ENCODE measurements at regions not wholly inside any gene's neighbourhood (a gene's known extent, or its start where the extent isn't known, plus 50 kb on each side); places are given as distances from the start of the nearest gene placed in this dataset.
"Not testable (repeated sequence)": the region's sequence is repeated elsewhere in the genome, so short reads cannot be mapped to it uniquely, and the experiment has no call there.

GRCh38 chr22:45061332-45061731, 51.5 kb upstream of the PHF21B start:
- no peak for DNase-seq (ENCODE audit: low read depth, low spot score)

DNA sequence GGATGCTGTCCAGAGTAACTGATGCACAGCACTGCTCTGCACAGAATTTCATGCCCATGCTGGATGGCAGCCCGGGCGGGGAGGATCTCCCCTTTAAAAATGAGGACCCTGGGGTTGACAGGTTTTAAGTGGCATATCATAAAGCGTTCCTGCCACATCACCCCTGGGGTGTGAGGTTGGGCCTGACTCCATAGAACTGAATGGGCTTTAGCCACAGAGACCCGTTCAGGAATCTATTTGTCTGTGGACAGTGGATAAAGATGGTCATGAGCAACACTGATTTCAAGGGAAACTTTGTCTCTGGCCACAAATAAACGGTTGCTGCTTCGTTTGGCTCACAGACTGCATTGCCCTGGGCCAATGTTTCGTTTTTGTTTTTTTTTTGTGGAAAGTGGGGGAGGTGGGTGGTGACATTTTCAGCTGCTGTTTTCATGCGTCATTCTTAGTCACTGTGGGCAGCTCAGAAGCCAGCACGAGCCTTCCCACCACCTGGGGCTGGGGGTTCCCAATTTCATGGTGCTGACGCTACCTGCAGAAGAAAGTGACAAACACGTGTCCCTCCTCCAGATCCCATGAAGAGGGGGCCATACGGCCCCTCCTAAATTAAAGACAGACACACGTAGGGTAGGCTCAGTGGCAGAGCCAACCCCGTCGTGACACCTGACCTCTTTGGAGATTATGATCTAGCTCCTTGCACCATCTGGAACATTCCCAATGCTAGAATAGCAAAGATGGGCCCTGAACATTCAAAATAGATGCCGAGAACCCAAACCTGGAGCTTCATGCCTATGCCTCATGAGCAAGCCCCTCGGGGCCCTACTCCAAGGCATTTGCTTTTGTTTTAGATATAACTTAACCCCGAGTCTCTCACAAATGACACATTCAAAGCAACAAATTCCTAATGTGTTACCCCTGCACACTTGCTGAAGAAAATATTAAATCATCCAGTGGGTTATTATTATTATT, 54.8 kb upstream of the PHF21B start:
- peak; percentile 6 for DNase-seq (ENCODE audit: low read depth, low spot score)

- no peak for DNase-seq (ENCODE audit: low read depth, low spot score)
Measured at GRCh38 chr22:45065726-45066125, 55.9 kb upstream of the PHF21B start.

DNA sequence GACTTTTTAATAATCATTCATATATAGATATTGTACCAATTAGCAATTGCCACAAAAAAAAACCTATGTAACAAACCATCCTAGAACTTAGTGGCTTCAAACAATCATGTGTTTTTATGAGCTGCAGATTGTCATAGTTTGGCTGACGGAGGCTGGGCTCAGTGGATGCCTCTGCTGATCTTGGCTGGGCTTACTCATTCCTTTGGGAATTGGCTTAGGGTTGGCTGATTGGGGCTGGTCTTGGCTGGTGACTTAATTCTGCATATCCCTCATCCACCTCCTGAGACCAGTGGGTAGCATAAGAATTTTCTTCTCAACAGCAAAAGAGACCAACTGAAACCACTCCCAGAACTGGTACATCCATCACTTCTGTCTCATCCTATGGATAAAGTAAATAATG, 57.9 kb upstream of the PHF21B start:
- DNase-seq (ENCODE audit: low read depth, low spot score), result no peak

- no peak for DNase-seq (ENCODE audit: low read depth, low spot score)
Measured at GRCh38 chr22:45069925-45070324, 60.1 kb upstream of the PHF21B start.

- DNase-seq (ENCODE audit: low read depth, low spot score), result no peak
Measured at GRCh38 chr22:45071618-45072017, 61.8 kb upstream of the PHF21B start.

- DNase-seq (ENCODE audit: low read depth, low spot score), result no peak
Measured at GRCh38 chr22:45072322-45072903, 62.6 kb upstream of the PHF21B start.

GRCh38 chr22:45073064-45073463, 63.3 kb upstream of the PHF21B start:
- DNase-seq (ENCODE audit: low read depth, low spot score), result no peak

- no peak for DNase-seq (ENCODE audit: low read depth, low spot score)
Measured at GRCh38 chr22:45077286-45077685, 67.5 kb upstream of the PHF21B start.

DNA sequence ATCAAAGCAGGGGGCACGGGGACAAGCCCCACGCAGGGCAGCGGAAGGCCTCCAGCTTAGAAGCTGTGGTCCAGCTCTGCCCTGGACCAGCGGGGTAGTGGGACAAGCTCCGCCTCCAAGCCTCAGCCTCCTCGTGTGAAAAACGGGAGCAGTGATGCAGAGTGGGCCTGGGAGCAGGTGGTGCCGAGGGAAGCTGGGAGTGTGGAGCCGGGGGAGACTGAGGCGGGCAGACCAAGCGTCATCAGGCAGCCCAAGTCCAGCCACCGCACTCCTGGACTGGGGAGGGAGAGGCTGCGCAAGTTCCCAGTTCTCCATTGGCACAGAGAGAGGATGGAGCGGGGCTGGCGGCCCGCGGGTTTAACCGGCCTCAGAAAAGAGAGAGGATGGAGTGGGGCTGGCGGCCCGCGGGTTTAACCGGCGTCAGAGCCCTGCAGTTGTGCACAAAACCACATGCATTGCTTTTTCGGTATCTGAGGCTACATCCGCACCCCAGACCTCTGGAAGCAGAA, 68.1 kb upstream of the PHF21B start:
- DNase-seq (ENCODE audit: low read depth, low spot score), result no peak

- DNase-seq (ENCODE audit: low read depth, low spot score), result no peak
Measured at GRCh38 chr22:45082795-45083194, 73.0 kb upstream of the PHF21B start.

DNA sequence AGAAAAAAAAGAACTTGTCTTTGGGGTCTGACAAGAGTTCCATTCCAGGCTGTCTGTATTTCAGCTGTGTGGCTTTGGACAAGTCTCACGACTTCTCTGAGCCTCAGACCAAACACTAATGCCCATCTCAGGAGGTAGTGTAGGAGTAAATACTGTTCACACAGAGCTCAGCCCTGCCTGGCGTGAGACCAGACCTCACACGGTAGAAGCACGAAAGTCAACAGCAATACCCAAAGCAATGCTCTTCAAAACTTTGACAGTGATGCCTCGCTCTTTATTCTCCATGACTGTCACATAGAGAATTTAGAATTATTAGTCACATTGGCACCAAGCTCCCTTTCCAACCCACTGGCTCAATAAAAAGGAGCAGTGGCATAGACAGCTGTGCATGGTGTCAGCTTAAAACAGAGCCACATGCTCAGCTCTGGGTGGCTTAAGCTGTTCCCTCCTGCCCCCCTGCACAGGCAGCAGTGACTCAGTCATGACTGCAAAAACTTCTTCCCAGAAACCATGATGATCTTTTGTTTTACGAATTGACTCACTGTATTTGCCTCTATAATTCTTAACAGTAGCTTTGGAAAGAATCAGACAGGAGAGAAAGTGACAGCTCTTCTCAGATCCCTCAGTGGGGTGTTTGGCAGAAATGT, 74.0 kb upstream of the PHF21B start:
- no peak for DNase-seq (ENCODE audit: low read depth, low spot score)

DNA sequence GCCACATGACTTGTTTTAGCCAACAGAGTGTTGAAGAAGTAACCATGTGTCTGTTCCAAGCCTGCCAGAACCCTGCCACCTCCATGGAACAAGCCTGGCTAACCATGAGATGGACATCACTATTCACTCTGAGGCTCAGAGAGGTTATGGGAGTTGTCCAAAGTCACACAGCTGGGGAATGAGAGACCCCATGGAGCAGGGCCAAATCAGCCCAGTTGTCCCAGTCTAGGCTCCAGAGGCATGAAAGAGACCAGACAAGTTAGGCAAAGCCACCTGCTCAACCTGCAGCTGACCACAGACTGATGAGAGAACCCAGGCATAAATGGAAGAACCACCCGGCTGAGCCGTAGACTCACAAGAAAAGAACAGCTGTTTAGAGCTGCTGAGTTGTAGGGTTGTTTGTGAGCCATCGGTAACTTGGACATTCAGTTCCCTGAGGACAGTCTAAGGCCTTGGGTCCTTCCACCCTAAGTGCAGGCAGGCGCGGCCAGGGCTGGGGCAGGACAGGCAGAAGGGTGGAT, 74.7 kb upstream of the PHF21B start:
- no peak for DNase-seq (ENCODE audit: low read depth, low spot score)

DNA sequence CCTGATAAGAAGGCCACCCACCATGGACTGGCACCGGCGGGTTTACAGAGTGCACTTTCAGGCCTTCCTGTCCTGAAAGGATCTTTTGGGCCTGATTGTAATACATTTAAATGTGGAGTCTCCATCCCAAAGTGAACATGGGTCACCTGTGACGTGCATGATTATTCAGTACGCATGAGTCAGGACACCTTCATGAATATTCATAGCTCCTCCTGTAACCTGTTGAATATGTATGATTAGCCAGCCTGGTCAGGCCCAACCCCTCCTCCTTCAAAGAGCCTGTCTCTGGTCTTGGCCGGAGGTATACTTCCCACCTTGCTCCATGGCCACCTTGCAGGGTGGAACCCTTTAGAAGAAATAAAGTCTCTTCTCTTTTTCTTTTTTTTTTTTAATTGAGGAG, 75.9 kb upstream of the NUP50 start:
- DNase-seq (ENCODE audit: low read depth, low spot score), result no peak

- no peak for DNase-seq (ENCODE audit: low read depth, low spot score)
Measured at GRCh38 chr22:45088576-45088975, 75.1 kb upstream of the NUP50 start.

- DNase-seq (ENCODE audit: low read depth, low spot score), result no peak
Measured at GRCh38 chr22:45090497-45090910, 73.2 kb upstream of the NUP50 start.

DNA sequence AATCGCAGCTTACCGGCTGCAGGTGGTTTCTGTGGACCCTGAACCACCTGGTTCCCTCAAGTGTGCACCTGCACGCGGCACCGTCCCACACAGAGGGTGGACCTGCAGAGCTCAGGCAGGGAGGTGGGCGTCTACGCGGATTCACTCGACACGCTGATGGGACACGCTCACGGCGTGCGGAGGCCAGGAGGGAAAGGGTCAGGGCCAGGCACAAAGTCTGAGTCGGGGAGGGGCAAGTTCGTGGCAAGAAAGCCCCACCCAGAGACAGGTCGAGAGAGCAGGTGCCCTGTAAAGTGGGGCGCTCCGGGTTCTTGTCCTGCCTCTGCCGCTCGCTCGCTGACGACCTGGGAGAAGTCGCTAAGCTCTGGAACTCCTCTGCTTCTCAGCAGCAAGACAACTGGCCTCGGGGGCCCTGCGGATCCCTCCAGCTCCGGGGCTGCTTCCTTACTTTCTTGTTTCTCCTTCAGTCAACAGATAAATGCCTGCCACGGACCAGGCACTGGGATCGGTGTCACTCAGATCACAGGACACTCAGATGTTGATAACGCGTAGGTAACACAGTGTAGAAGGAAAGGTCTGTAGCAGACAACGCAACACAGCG, 72.4 kb upstream of the NUP50 start:
- DNase-seq (ENCODE audit: low read depth, low spot score), result no peak

- not testable (repeated sequence) for DNase-seq (ENCODE audit: low read depth, low spot score)
Measured at GRCh38 chr22:45091875-45092274, 71.8 kb upstream of the NUP50 start.

GRCh38 chr22:45092644-45093043, 71.1 kb upstream of the NUP50 start:
- no peak for DNase-seq (ENCODE audit: low read depth, low spot score)

DNA sequence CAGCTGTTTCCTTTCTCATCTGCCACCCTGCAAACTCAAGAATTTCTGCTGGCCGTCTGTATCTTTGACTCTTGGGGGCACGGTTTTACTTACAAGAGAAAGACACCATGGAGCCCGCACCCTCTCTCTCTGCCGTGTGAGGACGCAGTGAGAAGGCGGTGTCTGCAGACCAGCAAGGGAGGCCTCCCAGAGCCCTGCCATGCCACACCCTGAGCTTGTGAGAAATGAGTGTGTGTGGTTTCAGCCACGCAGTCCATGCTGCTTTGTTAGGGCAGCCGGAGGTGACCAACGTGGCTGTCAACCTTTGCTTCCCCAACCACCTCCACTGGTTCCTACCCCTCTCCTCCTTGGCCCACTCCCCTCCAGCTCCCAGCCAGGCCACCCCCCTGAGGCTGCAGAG, 70.1 kb upstream of the NUP50 start:
- no peak for DNase-seq (ENCODE audit: low read depth, low spot score)

- DNase-seq (ENCODE audit: low read depth, low spot score), result no peak
Measured at GRCh38 chr22:45094081-45094720, 69.5 kb upstream of the NUP50 start.
